Astrocyte of the spinal cord (primary cell): ENCODE measurements at regions not wholly inside any gene's neighbourhood (a gene's known extent, or its start where the extent isn't known, plus 50 kb on each side); places are given as distances from the start of the nearest gene placed in this dataset.

Source experiments
- DNase-seq: peaks from one replicate; pipeline ENCODE4 v3.0.0; 2011; ENCODE audit warnings: low read depth, low spot score
- H3K4me3 ChIP-seq: 2 replicates; pipeline ENCODE4 v1.5.1; 2011; ENCODE audit warnings: low read depth, mild to moderate bottlenecking, low read length, moderate library complexity
- in situ Hi-C: cut with HindIII; loops from 2 replicates; pipeline ENCODE4 v1.10.0; 2017; ENCODE audit warnings: low sequenced_read_pairs
- TF ChIP-seq, protein P1 (sequence below): IDR thresholded peaks from 2 replicates; pipeline ENCODE4 v1.5.1; 2012; ENCODE audit warnings: low read depth, mild to moderate bottlenecking, low read length, inconsistent platforms

DNA sequence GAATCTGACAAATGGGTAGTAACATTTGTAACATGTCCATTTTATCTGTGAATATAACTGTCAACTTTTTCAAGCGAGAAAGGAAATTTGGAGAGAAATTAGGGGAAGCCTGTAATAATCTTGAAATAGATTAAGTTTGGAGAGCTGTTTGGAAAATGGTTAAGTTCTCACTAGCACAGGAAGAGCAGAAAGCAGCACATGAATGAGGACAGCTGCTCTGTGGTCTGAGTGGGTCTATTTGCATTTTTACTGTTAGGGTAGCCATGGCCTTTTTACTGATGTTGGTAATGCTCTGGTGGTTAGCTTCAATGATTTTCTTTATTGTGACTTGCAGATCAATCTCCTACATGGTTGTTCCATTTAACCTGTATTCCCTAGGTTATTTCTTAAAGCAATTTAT, 144.5 kb upstream of the GDNF start:
- DNase-seq, result no peak
- TF ChIP-seq, protein P1, sequence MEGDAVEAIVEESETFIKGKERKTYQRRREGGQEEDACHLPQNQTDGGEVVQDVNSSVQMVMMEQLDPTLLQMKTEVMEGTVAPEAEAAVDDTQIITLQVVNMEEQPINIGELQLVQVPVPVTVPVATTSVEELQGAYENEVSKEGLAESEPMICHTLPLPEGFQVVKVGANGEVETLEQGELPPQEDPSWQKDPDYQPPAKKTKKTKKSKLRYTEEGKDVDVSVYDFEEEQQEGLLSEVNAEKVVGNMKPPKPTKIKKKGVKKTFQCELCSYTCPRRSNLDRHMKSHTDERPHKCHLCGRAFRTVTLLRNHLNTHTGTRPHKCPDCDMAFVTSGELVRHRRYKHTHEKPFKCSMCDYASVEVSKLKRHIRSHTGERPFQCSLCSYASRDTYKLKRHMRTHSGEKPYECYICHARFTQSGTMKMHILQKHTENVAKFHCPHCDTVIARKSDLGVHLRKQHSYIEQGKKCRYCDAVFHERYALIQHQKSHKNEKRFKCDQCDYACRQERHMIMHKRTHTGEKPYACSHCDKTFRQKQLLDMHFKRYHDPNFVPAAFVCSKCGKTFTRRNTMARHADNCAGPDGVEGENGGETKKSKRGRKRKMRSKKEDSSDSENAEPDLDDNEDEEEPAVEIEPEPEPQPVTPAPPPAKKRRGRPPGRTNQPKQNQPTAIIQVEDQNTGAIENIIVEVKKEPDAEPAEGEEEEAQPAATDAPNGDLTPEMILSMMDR, result no peak

DNA sequence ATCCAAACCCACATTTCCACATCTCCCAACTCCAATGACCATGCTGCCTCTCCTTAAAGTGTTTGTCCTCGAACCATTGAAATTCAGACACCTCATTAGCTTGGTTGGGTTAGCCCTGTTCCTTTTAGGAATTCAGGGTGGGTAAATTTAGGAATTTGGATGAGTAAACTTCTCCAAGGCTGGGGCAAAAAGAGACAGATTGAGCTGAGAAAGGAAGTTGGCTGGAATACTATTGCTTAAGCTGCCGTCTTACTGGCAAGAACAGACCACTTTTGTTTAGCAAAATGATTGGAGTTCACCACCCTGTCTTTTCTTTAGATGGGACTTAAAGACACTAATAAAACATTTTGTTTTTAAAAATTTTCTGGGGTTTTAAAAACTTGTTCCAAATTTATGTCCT, 143.6 kb upstream of the GDNF start:
- no peak for DNase-seq
- TF ChIP-seq, protein P1, result no peak
- in situ Hi-C loops, result no loop called here
- H3K4me3 ChIP-seq, result no peak overlapping the region

More for the DNA sequence above, 144.5 kb upstream of the GDNF start:
- in situ Hi-C loops, result no loop called here
- H3K4me3 ChIP-seq, result no peak overlapping the region

DNA sequence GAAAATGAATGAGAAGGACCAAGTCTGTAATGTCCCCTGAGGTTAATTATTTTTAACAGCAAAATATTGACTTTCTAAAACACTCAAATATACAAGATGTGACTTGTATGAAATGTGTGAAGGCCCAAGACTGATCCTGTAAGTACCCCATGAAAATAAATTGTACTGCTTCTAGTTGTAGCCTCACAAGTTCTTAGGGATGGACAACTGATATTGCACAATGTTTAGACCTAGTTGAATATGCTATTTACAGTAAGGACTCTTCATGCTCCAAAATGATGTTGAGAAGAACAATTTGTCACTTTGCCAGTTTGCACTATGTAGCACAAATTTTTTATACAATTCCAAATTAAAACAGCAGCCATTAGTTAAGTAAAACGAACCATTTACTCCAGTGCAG, 139.7 kb upstream of the GDNF start:
- no peak overlapping the region for H3K4me3 ChIP-seq
- TF ChIP-seq, protein P1, result no peak
- no peak for DNase-seq
- in situ Hi-C loops, result no loop called here

DNA sequence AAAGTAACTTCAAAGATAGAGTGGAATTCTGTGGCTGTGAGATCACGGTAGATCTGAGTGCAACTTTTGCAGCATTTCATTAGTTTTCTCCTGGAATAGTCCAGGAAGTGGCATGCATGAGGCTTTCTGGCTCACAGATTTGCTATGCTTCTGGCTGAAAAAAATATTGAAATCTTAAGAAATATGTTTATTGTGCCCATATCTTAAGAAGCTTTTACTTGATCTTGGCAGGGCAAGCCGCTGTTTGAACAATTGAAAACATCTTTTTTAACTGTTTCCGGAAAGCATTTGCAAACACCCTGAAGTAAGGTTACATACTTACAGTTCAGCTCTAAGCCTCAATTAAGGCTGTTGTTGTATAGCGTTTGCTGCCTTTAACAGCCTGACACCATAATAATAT, 135.7 kb upstream of the GDNF start:
- DNase-seq, result no peak
- TF ChIP-seq, protein P1, result no peak
- in situ Hi-C loops, result no loop called here

DNA sequence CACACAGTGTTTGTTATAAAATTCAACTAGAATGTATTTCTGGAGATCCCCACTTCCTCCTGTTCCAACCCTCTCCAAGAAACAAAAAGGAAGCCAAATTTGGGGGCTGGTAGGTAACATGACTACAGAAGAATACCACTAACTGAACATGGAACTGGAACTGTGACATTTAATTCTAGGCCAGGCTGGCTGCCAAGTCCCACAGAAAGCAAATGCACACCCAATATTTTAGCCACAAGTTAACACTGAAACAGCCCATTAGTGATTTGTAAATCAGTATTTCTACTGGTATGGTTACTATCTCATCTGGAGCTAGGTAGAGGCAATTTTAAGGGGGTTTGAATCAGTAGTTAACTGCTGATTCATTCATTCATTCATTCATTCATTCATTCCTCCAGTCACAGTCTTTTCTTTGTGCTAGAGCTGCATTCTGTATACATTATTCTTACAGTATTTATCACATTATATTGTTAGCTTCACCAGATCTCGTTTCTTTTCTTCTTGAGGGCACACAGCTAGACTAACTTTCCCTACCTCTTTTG, 131.7 kb upstream of the GDNF start:
- TF ChIP-seq, protein P1, result no peak
- in situ Hi-C loops, result no loop called here
- H3K4me3 ChIP-seq, result no peak overlapping the region

More for the DNA sequence above, 135.7 kb upstream of the GDNF start:
- no peak overlapping the region for H3K4me3 ChIP-seq

DNA sequence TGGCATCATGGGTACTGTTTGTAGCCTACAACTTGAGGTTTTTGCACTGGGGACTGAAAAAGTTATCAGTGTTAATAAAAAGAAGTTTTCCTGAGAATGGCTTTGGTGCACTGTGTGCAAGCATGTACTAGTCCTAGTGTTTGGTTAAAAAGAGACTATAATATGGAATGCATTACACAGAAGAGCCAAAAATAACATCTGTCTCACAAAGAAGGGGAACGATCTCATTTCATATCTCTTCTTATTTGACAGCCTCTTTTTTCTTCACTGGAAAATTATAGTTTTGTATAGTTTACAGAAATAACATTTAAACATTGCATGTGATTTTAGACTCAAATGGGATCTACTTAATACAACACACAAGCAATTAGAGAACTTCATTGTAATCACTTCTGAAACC, 127.0 kb upstream of the GDNF start:
- DNase-seq, result no peak
- in situ Hi-C loops, result no loop called here
- H3K4me3 ChIP-seq, result no peak overlapping the region
- TF ChIP-seq, protein P1, result no peak

More for the DNA sequence above, 131.7 kb upstream of the GDNF start:
- DNase-seq, result no peak

DNA sequence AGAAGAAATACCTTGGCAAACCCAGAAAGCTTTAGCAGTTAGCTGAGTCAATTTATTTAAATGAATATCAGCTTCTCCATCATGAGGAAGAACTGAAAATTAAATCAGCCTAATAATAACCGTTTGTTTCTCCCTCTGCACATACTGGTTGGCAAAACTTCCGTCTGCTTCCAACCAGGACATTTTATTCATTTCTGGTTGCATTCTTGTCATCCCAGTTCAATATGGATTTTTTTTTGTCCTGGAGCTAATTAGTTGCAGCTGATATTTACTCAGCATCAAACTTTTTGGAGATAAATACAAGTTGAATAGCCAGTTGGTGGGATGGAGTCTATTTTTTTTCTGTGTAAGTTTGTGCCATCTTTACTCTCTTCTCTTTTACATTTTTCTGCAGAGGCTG, 126.5 kb upstream of the GDNF start:
- TF ChIP-seq, protein P1, result no peak
- no peak for DNase-seq
- in situ Hi-C loops, result no loop called here
- no peak overlapping the region for H3K4me3 ChIP-seq
